Endodermal cell (in vitro differentiated cells): ENCODE measurements at regions not wholly inside any gene's neighbourhood (a gene's known extent, or its start where the extent isn't known, plus 50 kb on each side); places are given as distances from the start of the nearest gene placed in this dataset.

Experiments used
- DNase-seq: peaks from one replicate; pipeline ENCODE4 v3.0.0-alpha.2; 2017
- H3K27ac ChIP-seq: 2 replicates; pipeline ENCODE4 v1.5.1; 2013; ENCODE audit warnings: mild to moderate bottlenecking, low read depth, low read length, moderate library complexity
- H3K27me3 ChIP-seq: 2 replicates; pipeline ENCODE4 v1.6.1; 2013; ENCODE audit warnings: mild to moderate bottlenecking, low read length, moderate library complexity; ENCODE audit not compliant: insufficient read depth, control insufficient read depth, poor library complexity, severe bottlenecking
- H3K36me3 ChIP-seq: 2 replicates; pipeline ENCODE4 v1.7.0; 2013; ENCODE audit warnings: mild to moderate bottlenecking, low read length, moderate library complexity; ENCODE audit not compliant: control insufficient read depth, insufficient read depth
- H3K4me1 ChIP-seq: one replicate; pipeline ENCODE4 v1.7.0; 2013; ENCODE audit warnings: low read length; ENCODE audit not compliant: control insufficient read depth, insufficient read depth
- H3K4me3 ChIP-seq: 2 replicates; pipeline ENCODE4 v1.5.1; 2013; ENCODE audit warnings: mild to moderate bottlenecking, low read length, moderate library complexity
- H3K9ac ChIP-seq: 2 replicates; pipeline ENCODE4 v1.6.1; 2013; ENCODE audit warnings: mild to moderate bottlenecking, low read length, moderate library complexity; ENCODE audit not compliant: poor library complexity, severe bottlenecking; ENCODE audit errors: extremely low read depth
- H3K9me3 ChIP-seq: 2 replicates; pipeline ENCODE4 v1.6.1; 2013; ENCODE audit warnings: mild to moderate bottlenecking, low read length, moderate library complexity; ENCODE audit not compliant: control insufficient read depth
- H3K27ac Mint-ChIP-seq: 2 replicates; pipeline ENCODE4 v1.8.0; 2020; ENCODE audit warnings: mixed read lengths
- H3K27me3 Mint-ChIP-seq: 2 replicates; pipeline ENCODE4 v1.8.0; 2021; ENCODE audit warnings: mild to moderate bottlenecking, mixed read lengths; ENCODE audit not compliant: insufficient read depth
- H3K36me3 Mint-ChIP-seq: 2 replicates; pipeline ENCODE4 v1.8.0; 2020; ENCODE audit warnings: low read depth, mixed read lengths
- H3K4me1 Mint-ChIP-seq: 2 replicates; pipeline ENCODE4 v1.8.0; 2020; ENCODE audit warnings: mixed read lengths
- H3K4me3 Mint-ChIP-seq: 2 replicates; pipeline ENCODE4 v1.8.0; 2020; ENCODE audit warnings: mild to moderate bottlenecking, moderate library complexity, mixed read lengths
- H3K9me3 Mint-ChIP-seq: 2 replicates; pipeline ENCODE4 v1.8.0; 2020; ENCODE audit warnings: mild to moderate bottlenecking, mixed read lengths
- CTCF ChIP-seq: fragments of 200-600 bp; sonication (generic); conservative IDR thresholded peaks from 2 replicates; pipeline ENCODE4 v1.5.0; 2021; ENCODE audit warnings: antibody characterized with exemption, mild to moderate bottlenecking
- WGBS, 2 experiments: methylation state at CpG; one replicate each; pipeline versions ENCODE4 v1.1.5 to v1.1.7; 2013; ENCODE audit warnings: missing lambda C conversion rate in 2 of 2, mixed read lengths in 1 of 2; ENCODE audit not compliant: insufficient coverage in 1 of 2, insufficient read length in 1 of 2; 5-methylcytosine and 5-hydroxymethylcytosine counted together

GRCh38 chr6:77389402-77389801 is 73.9 kb downstream of the HTR1B start:
- H3K9ac ChIP-seq, result no peak overlapping the region
- H3K4me1 ChIP-seq, result no peaks in the 10 kb centered on the region
- H3K4me3 Mint-ChIP-seq, result no peak overlapping the region
- no peak overlapping the region for H3K27ac ChIP-seq
- peaks cover 4% of the 10 kb centered on the region for H3K4me1 Mint-ChIP-seq
- DNase-seq, result no peak
- no peak for TF ChIP-seq CTCF
- H3K27me3 ChIP-seq, result no peaks in the 10 kb centered on the region
- H3K36me3 Mint-ChIP-seq, result no peaks in the 10 kb centered on the region
- H3K36me3 ChIP-seq, result no peaks in the 10 kb centered on the region
- no peaks in the 10 kb centered on the region for H3K9me3 ChIP-seq
- peaks cover 3% of the 10 kb centered on the region for H3K27me3 Mint-ChIP-seq
- H3K27ac Mint-ChIP-seq, result no peak overlapping the region
- H3K4me3 ChIP-seq, result no peak overlapping the region
- no peaks in the 10 kb centered on the region for H3K9me3 Mint-ChIP-seq

- no peak overlapping the region for H3K27ac ChIP-seq
- no peak overlapping the region for H3K9ac ChIP-seq
- no peaks in the 10 kb centered on the region for H3K27me3 ChIP-seq
- H3K36me3 ChIP-seq, result no peaks in the 10 kb centered on the region
- Mint-ChIP-seq H3K4me3 (no peak overlapping the region), H3K36me3 (no peaks in the 10 kb centered on the region), H3K27me3 (no peaks in the 10 kb centered on the region), H3K4me1 (no peaks in the 10 kb centered on the region), H3K27ac (no peak overlapping the region), H3K9me3 (no peaks in the 10 kb centered on the region)
- 70 to 87% methylated on average over 2 of the region's 2 CpGs for WGBS, 2 experiments
- H3K4me1 ChIP-seq, result no peaks in the 10 kb centered on the region
- no peak overlapping the region for H3K4me3 ChIP-seq
- no peaks in the 10 kb centered on the region for H3K9me3 ChIP-seq
- no peak for DNase-seq
- no peak for TF ChIP-seq CTCF
These were observed 80.3 kb downstream of the HTR1B start for GRCh38 chr6:77383026-77383425.

GRCh38 chr6:77373955-77374354 is 89.3 kb downstream of the HTR1B start:
- Mint-ChIP-seq H3K4me1 (peaks cover 2% of the 10 kb centered on the region), H3K27me3 (no peaks in the 10 kb centered on the region), H3K27ac (no peak overlapping the region), H3K9me3 (no peaks in the 10 kb centered on the region), H3K4me3 (no peak overlapping the region), H3K36me3 (no peaks in the 10 kb centered on the region)
- 83% methylated on average over 3 of the region's 3 CpGs; no CpG with 5 or more reads in 1 of the 2 experiments for WGBS, 2 experiments
- no peaks in the 10 kb centered on the region for H3K4me1 ChIP-seq
- no peaks in the 10 kb centered on the region for H3K27me3 ChIP-seq
- no peaks in the 10 kb centered on the region for H3K36me3 ChIP-seq
- DNase-seq, result no peak
- no peaks in the 10 kb centered on the region for H3K9me3 ChIP-seq
- H3K4me3 ChIP-seq, result no peak overlapping the region
- no peak overlapping the region for H3K9ac ChIP-seq
- TF ChIP-seq CTCF, result no peak
- H3K27ac ChIP-seq, result no peak overlapping the region
